Neural cell (in vitro differentiated cells): ENCODE measurements at regions not wholly inside any gene's neighbourhood (a gene's known extent, or its start where the extent isn't known, plus 50 kb on each side); places are given as distances from the start of the nearest gene placed in this dataset.

Experiments
- CTCF ChIP-seq: fragments of 450-650 bp; IDR thresholded peaks from 2 replicates; pipeline ENCODE4 v1.5.1; 2014; ENCODE audit warnings: antibody characterized with exemption, mild to moderate bottlenecking, moderate library complexity; ENCODE audit not compliant: poor library complexity, severe bottlenecking
- EP300 ChIP-seq: fragments of 450-650 bp; conservative IDR thresholded peaks from 2 replicates; pipeline ENCODE4 v1.6.1; 2014; ENCODE audit warnings: antibody characterized with exemption, mild to moderate bottlenecking, moderate library complexity; ENCODE audit not compliant: poor library complexity, severe bottlenecking
- EZH2 ChIP-seq: fragments of 200-600, 300-800 bp; shearing (Covaris generic), sonication (generic); IDR thresholded peaks from 2 replicates; pipeline ENCODE4 v1.6.1; 2014; ENCODE audit warnings: antibody characterized with exemption, low read length, borderline replicate concordance, mild to moderate bottlenecking; ENCODE audit not compliant: insufficient read depth, poor library complexity, severe bottlenecking
- MXI1 ChIP-seq: fragments of 450-650 bp; conservative IDR thresholded peaks from 2 replicates; pipeline ENCODE4 v1.6.1; 2014; ENCODE audit warnings: antibody characterized with exemption, mild to moderate bottlenecking; ENCODE audit not compliant: poor library complexity, severe bottlenecking
- POLR2AphosphoS5 ChIP-seq: IDR thresholded peaks from 2 replicates; pipeline ENCODE4 v1.6.1; 2012
- REST ChIP-seq: IDR thresholded peaks from 2 replicates; pipeline ENCODE4 v1.6.1; 2012; ENCODE audit warnings: borderline replicate concordance
- TAF1 ChIP-seq: IDR thresholded peaks from 2 replicates; pipeline ENCODE4 v1.6.1; 2012; ENCODE audit warnings: low read depth

- TF ChIP-seq REST (no peak), POLR2AphosphoS5 (no peak), TAF1 (no peak), CTCF (no peak), EZH2 (no peak), EP300 (no peak), MXI1 (no peak)
Measured at GRCh38 chr13:63156816-63157215, 1741.2 kb upstream of the PCDH20 start.
